ENCODE measurements at regions not wholly inside any gene's neighbourhood (a gene's known extent, or its start where the extent isn't known, plus 50 kb on each side); places are given as distances from the start of the nearest gene placed in this dataset.

DNA sequence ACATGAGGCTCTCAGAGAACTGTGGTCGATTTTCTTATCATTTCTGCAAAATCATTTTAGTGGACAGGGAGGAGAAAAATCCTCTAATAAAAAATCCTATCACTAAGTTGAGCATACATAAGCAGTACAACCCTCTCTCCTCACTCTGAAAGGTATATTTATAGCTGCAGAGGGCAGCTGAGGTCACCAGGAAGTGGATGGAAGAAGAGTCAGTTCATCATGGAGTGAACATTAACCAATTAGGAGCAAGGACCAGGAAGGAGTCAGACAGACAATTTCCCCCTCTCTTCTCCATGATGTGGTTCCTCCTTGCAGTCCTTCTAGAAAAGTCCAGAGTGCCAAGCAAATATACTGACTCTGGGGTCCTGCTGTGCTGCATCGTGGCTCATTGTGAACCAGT lies 253.7 kb downstream of the TOX3 start:
- no peak for ATAC-seq
- no peak for TF ChIP-seq ZC3H10 (CRISPR knock-in tag; IDR thresholded peaks at IDR 0.05)
- TF ChIP-seq, protein P1, sequence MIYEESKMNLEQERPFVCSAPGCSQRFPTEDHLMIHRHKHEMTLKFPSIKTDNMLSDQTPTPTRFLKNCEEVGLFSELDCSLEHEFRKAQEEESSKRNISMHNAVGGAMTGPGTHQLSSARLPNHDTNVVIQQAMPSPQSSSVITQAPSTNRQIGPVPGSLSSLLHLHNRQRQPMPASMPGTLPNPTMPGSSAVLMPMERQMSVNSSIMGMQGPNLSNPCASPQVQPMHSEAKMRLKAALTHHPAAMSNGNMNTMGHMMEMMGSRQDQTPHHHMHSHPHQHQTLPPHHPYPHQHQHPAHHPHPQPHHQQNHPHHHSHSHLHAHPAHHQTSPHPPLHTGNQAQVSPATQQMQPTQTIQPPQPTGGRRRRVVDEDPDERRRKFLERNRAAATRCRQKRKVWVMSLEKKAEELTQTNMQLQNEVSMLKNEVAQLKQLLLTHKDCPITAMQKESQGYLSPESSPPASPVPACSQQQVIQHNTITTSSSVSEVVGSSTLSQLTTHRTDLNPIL (CRISPR knock-in tag; IDR thresholded peaks at IDR 0.05; ENCODE audit: low read depth): no peak
- no peak for TF ChIP-seq ARNTL (CRISPR knock-in tag; IDR thresholded peaks at IDR 0.05; ENCODE audit: borderline replicate concordance, low read depth)
- TF ChIP-seq ZFP3 (CRISPR knock-in tag; IDR thresholded peaks at IDR 0.05): no peak
- TF ChIP-seq ZNF70 (CRISPR knock-in tag; IDR thresholded peaks at IDR 0.05): no peak
- TF ChIP-seq, protein P2, sequence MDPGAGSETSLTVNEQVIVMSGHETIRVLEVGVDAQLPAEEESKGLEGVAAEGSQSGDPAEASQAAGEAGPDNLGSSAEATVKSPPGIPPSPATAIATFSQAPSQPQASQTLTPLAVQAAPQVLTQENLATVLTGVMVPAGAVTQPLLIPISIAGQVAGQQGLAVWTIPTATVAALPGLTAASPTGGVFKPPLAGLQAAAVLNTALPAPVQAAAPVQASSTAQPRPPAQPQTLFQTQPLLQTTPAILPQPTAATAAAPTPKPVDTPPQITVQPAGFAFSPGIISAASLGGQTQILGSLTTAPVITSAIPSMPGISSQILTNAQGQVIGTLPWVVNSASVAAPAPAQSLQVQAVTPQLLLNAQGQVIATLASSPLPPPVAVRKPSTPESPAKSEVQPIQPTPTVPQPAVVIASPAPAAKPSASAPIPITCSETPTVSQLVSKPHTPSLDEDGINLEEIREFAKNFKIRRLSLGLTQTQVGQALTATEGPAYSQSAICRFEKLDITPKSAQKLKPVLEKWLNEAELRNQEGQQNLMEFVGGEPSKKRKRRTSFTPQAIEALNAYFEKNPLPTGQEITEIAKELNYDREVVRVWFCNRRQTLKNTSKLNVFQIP (CRISPR knock-in tag; IDR thresholded peaks at IDR 0.05; ENCODE audit: borderline replicate concordance, low read depth): no peak
- TF ChIP-seq, protein P3, sequence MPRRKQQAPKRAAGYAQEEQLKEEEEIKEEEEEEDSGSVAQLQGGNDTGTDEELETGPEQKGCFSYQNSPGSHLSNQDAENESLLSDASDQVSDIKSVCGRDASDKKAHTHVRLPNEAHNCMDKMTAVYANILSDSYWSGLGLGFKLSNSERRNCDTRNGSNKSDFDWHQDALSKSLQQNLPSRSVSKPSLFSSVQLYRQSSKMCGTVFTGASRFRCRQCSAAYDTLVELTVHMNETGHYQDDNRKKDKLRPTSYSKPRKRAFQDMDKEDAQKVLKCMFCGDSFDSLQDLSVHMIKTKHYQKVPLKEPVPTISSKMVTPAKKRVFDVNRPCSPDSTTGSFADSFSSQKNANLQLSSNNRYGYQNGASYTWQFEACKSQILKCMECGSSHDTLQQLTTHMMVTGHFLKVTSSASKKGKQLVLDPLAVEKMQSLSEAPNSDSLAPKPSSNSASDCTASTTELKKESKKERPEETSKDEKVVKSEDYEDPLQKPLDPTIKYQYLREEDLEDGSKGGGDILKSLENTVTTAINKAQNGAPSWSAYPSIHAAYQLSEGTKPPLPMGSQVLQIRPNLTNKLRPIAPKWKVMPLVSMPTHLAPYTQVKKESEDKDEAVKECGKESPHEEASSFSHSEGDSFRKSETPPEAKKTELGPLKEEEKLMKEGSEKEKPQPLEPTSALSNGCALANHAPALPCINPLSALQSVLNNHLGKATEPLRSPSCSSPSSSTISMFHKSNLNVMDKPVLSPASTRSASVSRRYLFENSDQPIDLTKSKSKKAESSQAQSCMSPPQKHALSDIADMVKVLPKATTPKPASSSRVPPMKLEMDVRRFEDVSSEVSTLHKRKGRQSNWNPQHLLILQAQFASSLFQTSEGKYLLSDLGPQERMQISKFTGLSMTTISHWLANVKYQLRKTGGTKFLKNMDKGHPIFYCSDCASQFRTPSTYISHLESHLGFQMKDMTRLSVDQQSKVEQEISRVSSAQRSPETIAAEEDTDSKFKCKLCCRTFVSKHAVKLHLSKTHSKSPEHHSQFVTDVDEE (CRISPR knock-in tag; IDR thresholded peaks at IDR 0.05): no peak
- no peak for TF ChIP-seq GLIS3 (CRISPR knock-in tag; IDR thresholded peaks at IDR 0.05)
- no peak for TF ChIP-seq ZNF565 (CRISPR knock-in tag; conservative IDR thresholded peaks at IDR 0.05; ENCODE audit: low read depth)
- no peak for TF ChIP-seq ZFP30 (CRISPR knock-in tag; IDR thresholded peaks at IDR 0.05)

DNA sequence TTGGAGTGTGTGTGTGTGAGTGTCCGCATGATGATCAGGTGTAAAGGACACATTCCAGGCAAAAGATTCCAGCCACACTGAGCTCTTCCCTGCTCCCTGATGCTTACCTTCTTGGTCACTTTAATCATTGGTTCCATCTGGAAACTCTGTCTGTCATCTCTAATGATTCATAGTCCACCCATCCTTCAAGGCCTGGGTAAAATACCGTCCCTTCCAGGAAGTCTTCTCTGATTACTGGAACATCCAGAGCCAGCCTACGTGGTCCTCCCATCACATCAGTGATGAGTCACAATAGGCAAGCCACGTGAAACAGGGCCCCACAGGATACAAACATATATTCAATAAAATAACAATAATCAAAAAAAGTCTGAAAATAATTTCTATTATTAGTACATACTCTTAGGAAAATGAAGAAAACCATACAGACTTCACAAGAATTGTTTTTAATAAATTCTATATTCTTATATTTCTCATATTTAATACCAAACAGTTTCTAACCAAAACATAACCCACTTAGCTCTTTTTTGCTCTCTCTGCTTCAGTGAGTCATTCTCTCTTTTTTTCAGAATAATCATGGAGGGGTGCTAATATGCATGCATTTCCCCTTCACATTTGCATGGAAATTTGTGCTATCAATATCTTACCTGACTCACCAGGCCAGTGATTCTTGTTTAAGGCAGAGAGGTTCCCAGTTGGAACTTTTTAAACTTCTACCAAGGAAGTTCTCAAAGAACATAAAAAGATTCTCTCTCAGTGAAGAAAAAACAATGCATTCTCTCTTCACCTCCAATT lies 263.2 kb downstream of the TOX3 start:
- TF ChIP-seq ZFP30 (CRISPR knock-in tag; IDR thresholded peaks at IDR 0.05) (no peak), ISL1 (CRISPR knock-in tag; IDR thresholded peaks at IDR 0.05) (no peak), ARNTL (CRISPR knock-in tag; IDR thresholded peaks at IDR 0.05; ENCODE audit: borderline replicate concordance, low read depth) (no peak), CSDC2 (CRISPR knock-in tag; IDR thresholded peaks at IDR 0.05) (no peak), SNAI2 (CRISPR knock-in tag; IDR thresholded peaks at IDR 0.05) (no peak), TOX (CRISPR knock-in tag; IDR thresholded peaks at IDR 0.05; ENCODE audit: borderline replicate concordance) (no peak), ZNF8 (CRISPR knock-in tag; IDR thresholded peaks at IDR 0.05) (no peak), TCF4 (CRISPR knock-in tag; IDR thresholded peaks at IDR 0.05; ENCODE audit: borderline replicate concordance) (no peak), ESRRG (CRISPR knock-in tag; IDR thresholded peaks at IDR 0.05) (no peak), ZNF70 (CRISPR knock-in tag; IDR thresholded peaks at IDR 0.05) (no peak)
- TF ChIP-seq, protein P4, sequence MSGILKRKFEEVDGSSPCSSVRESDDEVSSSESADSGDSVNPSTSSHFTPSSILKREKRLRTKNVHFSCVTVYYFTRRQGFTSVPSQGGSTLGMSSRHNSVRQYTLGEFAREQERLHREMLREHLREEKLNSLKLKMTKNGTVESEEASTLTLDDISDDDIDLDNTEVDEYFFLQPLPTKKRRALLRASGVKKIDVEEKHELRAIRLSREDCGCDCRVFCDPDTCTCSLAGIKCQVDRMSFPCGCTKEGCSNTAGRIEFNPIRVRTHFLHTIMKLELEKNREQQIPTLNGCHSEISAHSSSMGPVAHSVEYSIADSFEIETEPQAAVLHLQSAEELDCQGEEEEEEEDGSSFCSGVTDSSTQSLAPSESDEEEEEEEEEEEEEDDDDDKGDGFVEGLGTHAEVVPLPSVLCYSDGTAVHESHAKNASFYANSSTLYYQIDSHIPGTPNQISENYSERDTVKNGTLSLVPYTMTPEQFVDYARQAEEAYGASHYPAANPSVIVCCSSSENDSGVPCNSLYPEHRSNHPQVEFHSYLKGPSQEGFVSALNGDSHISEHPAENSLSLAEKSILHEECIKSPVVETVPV (CRISPR knock-in tag; IDR thresholded peaks at IDR 0.05): no peak
- TF ChIP-seq, protein P5, sequence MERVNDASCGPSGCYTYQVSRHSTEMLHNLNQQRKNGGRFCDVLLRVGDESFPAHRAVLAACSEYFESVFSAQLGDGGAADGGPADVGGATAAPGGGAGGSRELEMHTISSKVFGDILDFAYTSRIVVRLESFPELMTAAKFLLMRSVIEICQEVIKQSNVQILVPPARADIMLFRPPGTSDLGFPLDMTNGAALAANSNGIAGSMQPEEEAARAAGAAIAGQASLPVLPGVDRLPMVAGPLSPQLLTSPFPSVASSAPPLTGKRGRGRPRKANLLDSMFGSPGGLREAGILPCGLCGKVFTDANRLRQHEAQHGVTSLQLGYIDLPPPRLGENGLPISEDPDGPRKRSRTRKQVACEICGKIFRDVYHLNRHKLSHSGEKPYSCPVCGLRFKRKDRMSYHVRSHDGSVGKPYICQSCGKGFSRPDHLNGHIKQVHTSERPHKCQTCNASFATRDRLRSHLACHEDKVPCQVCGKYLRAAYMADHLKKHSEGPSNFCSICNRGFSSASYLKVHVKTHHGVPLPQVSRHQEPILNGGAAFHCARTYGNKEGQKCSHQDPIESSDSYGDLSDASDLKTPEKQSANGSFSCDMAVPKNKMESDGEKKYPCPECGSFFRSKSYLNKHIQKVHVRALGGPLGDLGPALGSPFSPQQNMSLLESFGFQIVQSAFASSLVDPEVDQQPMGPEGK (CRISPR knock-in tag; IDR thresholded peaks at IDR 0.05; ENCODE audit: borderline replicate concordance): no peak
- TF ChIP-seq, protein P2 (CRISPR knock-in tag; IDR thresholded peaks at IDR 0.05; ENCODE audit: borderline replicate concordance, low read depth): no peak
- ATAC-seq: no peak
